AG04449 (cell line): ENCODE measurements at regions not wholly inside any gene's neighbourhood (a gene's known extent, or its start where the extent isn't known, plus 50 kb on each side); places are given as distances from the start of the nearest gene placed in this dataset.
"Not testable (repeated sequence)": the region's sequence is repeated elsewhere in the genome, so short reads cannot be mapped to it uniquely, and the experiment has no call there.

ENCODE experiments used
- CTCF ChIA-PET: fragments of 350-600 bp; formaldehyde crosslinking; extraction: SDS; loops from one replicate; lab custom pipeline; 2021; ENCODE audit warnings: antibody characterized with exemption; lab: Yijun Ruan, JAX
- POLR2A ChIA-PET: fragments of 400-600, 350-600 bp; formaldehyde crosslinking; extraction: SDS; loops from one replicate; lab custom pipeline; 2020; ENCODE audit warnings: antibody characterized with exemption, inconsistent platforms; lab: Yijun Ruan, JAX
- DNase-seq: peaks from one replicate; pipeline ENCODE4 v3.0.0-alpha.2; 2010; ENCODE audit warnings: low read depth, low spot score
- H3K4me3 ChIP-seq: 2 replicates; pipeline ENCODE4 v1.5.1; 2011; ENCODE audit warnings: low read depth, mild to moderate bottlenecking, control low read depth, low read length
- CTCF ChIP-seq: IDR thresholded peaks from one replicate; pipeline ENCODE4 v1.5.1; 2011; ENCODE audit warnings: mild to moderate bottlenecking, moderate library complexity, low read length, control low read depth, inconsistent platforms; ENCODE audit not compliant: insufficient read depth; ENCODE audit errors: missing control alignments

- ChIA-PET POLR2A (no interaction called here), CTCF (no interaction called here)
- no peak overlapping the region for H3K4me3 ChIP-seq
- no peak for DNase-seq
- no peak for TF ChIP-seq CTCF
Measured at GRCh38 chr12:86721713-86722397, 465.7 kb upstream of the MGAT4C start.

GRCh38 chr12:86719381-86719780 is 463.2 kb upstream of the MGAT4C start:
- POLR2A ChIA-PET: no interaction called here
- no peak overlapping the region for H3K4me3 ChIP-seq
- CTCF ChIA-PET: no interaction called here
- no peak for TF ChIP-seq CTCF
- DNase-seq: no peak

- ChIA-PET CTCF (no interaction called here), POLR2A (no interaction called here)
- H3K4me3 ChIP-seq: no peak overlapping the region
- no peak for DNase-seq
- no peak for TF ChIP-seq CTCF
Measured at GRCh38 chr12:86713121-86713520, 456.9 kb upstream of the MGAT4C start.

GRCh38 chr12:86712425-86712843 is 456.2 kb upstream of the MGAT4C start:
- no peak for TF ChIP-seq CTCF
- POLR2A ChIA-PET: no interaction called here
- DNase-seq: peak; percentile 95
- CTCF ChIA-PET: no interaction called here
- H3K4me3 ChIP-seq: no peak overlapping the region

- no peak for DNase-seq
- ChIA-PET POLR2A (no interaction called here), CTCF (no interaction called here)
- TF ChIP-seq CTCF: no peak
- no peak overlapping the region for H3K4me3 ChIP-seq
Measured at GRCh38 chr12:86711731-86712130, 455.5 kb upstream of the MGAT4C start.

GRCh38 chr12:86710109-86710508 is 453.9 kb upstream of the MGAT4C start:
- H3K4me3 ChIP-seq: no peak overlapping the region
- no peak for TF ChIP-seq CTCF
- DNase-seq: no peak
- ChIA-PET POLR2A (no interaction called here), CTCF (no interaction called here)

GRCh38 chr12:86709017-86709416 is 452.8 kb upstream of the MGAT4C start:
- H3K4me3 ChIP-seq, POLR2A ChIA-PET, CTCF ChIA-PET, DNase-seq: not testable (repeated sequence)
